ENCODE measurements at regions not wholly inside any gene's neighbourhood (a gene's known extent, or its start where the extent isn't known, plus 50 kb on each side); places are given as distances from the start of the nearest gene placed in this dataset.

GRCh38 chr1:87572891-87573290, 244.2 kb downstream of the LMO4 start:
- Histone ChIP-seq H3K9ac (ENCODE audit: low read depth, low read length) (no peak overlapping the region), H3K4me2 (ENCODE audit: low read length) (no peak overlapping the region), H3K4me3 (ENCODE audit: low read length) (no peak overlapping the region), H3K4me1 (ENCODE audit: control insufficient read depth, insufficient read depth, low read length) (no peaks in the 10 kb centered on the region), H3K9me3 (replicated peaks; ENCODE audit: low read length) (no peaks in the 10 kb centered on the region), H3K27me3 (ENCODE audit: control insufficient read depth, insufficient read depth, low read length) (no peaks in the 10 kb centered on the region), H3K36me3 (ENCODE audit: insufficient read depth, low read length) (no peaks in the 10 kb centered on the region)

DNA sequence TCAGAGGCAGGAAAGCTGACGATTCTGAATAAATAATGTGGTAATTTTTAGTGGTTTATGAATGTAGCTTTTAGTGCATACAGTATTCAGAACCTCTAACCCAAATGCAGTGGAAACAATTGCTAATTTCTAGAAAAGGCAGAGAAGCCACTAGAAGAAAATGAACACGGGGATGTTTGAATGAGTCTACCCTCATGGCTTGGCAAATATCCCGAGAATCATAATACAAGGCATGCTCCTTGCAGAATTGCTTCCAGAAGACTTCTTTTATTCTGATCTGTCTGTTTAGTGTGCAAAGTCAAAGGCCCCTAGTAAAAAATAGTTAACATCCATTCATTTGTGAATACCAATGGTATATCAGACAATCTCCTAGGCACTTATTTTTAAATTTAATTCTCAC, 246.8 kb downstream of the LMO4 start:
- Histone ChIP-seq H3K27me3 (ENCODE audit: control insufficient read depth, insufficient read depth, low read length) (no peaks in the 10 kb centered on the region), H3K4me2 (ENCODE audit: low read length) (no peak overlapping the region), H3K4me1 (ENCODE audit: control insufficient read depth, insufficient read depth, low read length) (no peaks in the 10 kb centered on the region), H3K9me3 (replicated peaks; ENCODE audit: low read length) (no peaks in the 10 kb centered on the region), H3K4me3 (ENCODE audit: low read length) (no peak overlapping the region), H3K9ac (ENCODE audit: low read depth, low read length) (no peak overlapping the region), H3K36me3 (ENCODE audit: insufficient read depth, low read length) (no peaks in the 10 kb centered on the region)

GRCh38 chr1:87578464-87578863, 249.8 kb downstream of the LMO4 start:
- H3K27me3 ChIP-seq (ENCODE audit: control insufficient read depth, insufficient read depth, low read length), result no peaks in the 10 kb centered on the region
- no peak overlapping the region for H3K9ac ChIP-seq (ENCODE audit: low read depth, low read length)
- no peak overlapping the region for H3K4me3 ChIP-seq (ENCODE audit: low read length)
- no peak overlapping the region for H3K4me2 ChIP-seq (ENCODE audit: low read length)
- H3K36me3 ChIP-seq (ENCODE audit: insufficient read depth, low read length), result no peaks in the 10 kb centered on the region
- H3K4me1 ChIP-seq (ENCODE audit: control insufficient read depth, insufficient read depth, low read length), result no peaks in the 10 kb centered on the region
- no peaks in the 10 kb centered on the region for H3K9me3 ChIP-seq (replicated peaks; ENCODE audit: low read length)

- no peak overlapping the region for H3K4me2 ChIP-seq (ENCODE audit: low read length)
- H3K27me3 ChIP-seq (ENCODE audit: control insufficient read depth, insufficient read depth, low read length), result no peaks in the 10 kb centered on the region
- no peaks in the 10 kb centered on the region for H3K36me3 ChIP-seq (ENCODE audit: insufficient read depth, low read length)
- no peak overlapping the region for H3K9ac ChIP-seq (ENCODE audit: low read depth, low read length)
- H3K4me1 ChIP-seq (ENCODE audit: control insufficient read depth, insufficient read depth, low read length), result no peaks in the 10 kb centered on the region
- no peaks in the 10 kb centered on the region for H3K9me3 ChIP-seq (replicated peaks; ENCODE audit: low read length)
- no peak overlapping the region for H3K4me3 ChIP-seq (ENCODE audit: low read length)
Observed at GRCh38 chr1:87583459-87583858, 254.8 kb downstream of the LMO4 start.

DNA sequence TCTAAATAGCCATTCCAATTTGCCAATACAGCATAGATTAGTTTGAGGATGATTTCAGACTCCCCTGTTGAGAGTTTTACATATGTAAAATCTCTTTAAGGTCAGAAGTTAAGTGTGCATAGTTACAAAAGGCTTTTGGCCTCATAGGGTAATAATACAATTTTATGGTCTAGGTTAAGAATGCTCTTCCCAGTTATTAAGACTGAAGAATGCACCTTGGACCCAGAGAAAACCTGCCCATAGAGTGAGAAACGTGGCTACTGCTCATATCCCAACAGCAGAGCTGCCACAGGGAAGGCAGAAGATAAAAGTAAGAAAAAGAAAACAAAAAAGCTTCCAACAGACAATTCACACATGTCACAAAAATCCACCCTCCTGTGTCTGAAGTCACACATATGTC, 255.9 kb downstream of the LMO4 start:
- Histone ChIP-seq H3K36me3 (ENCODE audit: insufficient read depth, low read length) (no peaks in the 10 kb centered on the region), H3K9me3 (replicated peaks; ENCODE audit: low read length) (no peaks in the 10 kb centered on the region), H3K4me3 (ENCODE audit: low read length) (no peak overlapping the region), H3K9ac (ENCODE audit: low read depth, low read length) (no peak overlapping the region), H3K27me3 (ENCODE audit: control insufficient read depth, insufficient read depth, low read length) (no peaks in the 10 kb centered on the region), H3K4me1 (ENCODE audit: control insufficient read depth, insufficient read depth, low read length) (no peaks in the 10 kb centered on the region), H3K4me2 (ENCODE audit: low read length) (no peak overlapping the region)

DNA sequence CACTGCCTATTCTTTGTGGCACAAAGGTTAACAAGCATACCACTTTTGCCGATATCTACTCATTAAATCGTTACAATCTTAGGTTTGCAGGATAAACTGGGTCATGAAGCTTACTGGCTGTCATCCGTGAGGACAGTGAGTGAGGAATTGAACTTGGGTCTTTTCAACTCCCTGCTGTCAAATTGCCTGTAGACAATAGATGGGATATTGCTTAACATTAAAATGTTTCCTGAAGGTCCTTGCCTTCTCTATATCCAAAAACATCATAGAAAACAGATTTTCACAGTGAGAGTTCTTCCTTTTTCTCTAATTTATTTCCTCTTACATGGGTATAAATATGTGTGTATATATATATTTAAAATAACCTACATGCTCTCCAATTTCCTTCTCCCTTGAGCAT, 257.8 kb downstream of the LMO4 start:
- H3K4me3 ChIP-seq (ENCODE audit: low read length), result no peak overlapping the region
- no peak overlapping the region for H3K4me2 ChIP-seq (ENCODE audit: low read length)
- H3K9me3 ChIP-seq (replicated peaks; ENCODE audit: low read length), result no peaks in the 10 kb centered on the region
- H3K27me3 ChIP-seq (ENCODE audit: control insufficient read depth, insufficient read depth, low read length), result no peaks in the 10 kb centered on the region
- H3K4me1 ChIP-seq (ENCODE audit: control insufficient read depth, insufficient read depth, low read length), result no peaks in the 10 kb centered on the region
- no peaks in the 10 kb centered on the region for H3K36me3 ChIP-seq (ENCODE audit: insufficient read depth, low read length)
- no peak overlapping the region for H3K9ac ChIP-seq (ENCODE audit: low read depth, low read length)

DNA sequence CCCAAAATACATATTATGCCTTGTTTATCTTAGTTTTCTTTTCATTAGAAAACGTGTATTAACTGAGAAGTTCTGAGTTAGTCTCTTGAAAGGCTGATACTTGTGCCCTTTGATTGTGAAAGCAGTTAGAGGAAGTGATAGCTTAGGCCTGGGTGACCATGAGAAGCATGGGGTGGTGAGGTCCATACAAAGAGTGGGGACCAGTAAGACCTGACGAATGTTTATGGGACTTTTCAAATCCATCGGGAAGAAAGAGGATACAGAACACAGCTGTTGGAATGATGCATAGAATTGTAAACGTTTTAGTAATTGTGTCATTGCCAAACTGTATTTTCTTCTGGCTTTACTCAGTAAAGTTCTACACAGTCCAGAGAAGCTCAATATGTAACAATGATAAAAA, 259.8 kb downstream of the LMO4 start:
- H3K9me3 ChIP-seq (replicated peaks; ENCODE audit: low read length), result no peaks in the 10 kb centered on the region
- no peak overlapping the region for H3K4me2 ChIP-seq (ENCODE audit: low read length)
- no peak overlapping the region for H3K9ac ChIP-seq (ENCODE audit: low read depth, low read length)
- H3K36me3 ChIP-seq (ENCODE audit: insufficient read depth, low read length), result no peaks in the 10 kb centered on the region
- H3K4me1 ChIP-seq (ENCODE audit: control insufficient read depth, insufficient read depth, low read length), result no peaks in the 10 kb centered on the region
- H3K4me3 ChIP-seq (ENCODE audit: low read length), result no peak overlapping the region
- no peaks in the 10 kb centered on the region for H3K27me3 ChIP-seq (ENCODE audit: control insufficient read depth, insufficient read depth, low read length)

- Histone ChIP-seq H3K36me3 (ENCODE audit: insufficient read depth, low read length) (no peaks in the 10 kb centered on the region), H3K4me3 (ENCODE audit: low read length) (no peak overlapping the region), H3K9ac (ENCODE audit: low read depth, low read length) (no peak overlapping the region), H3K4me1 (ENCODE audit: control insufficient read depth, insufficient read depth, low read length) (no peaks in the 10 kb centered on the region), H3K27me3 (ENCODE audit: control insufficient read depth, insufficient read depth, low read length) (no peaks in the 10 kb centered on the region), H3K9me3 (replicated peaks; ENCODE audit: low read length) (no peaks in the 10 kb centered on the region), H3K4me2 (ENCODE audit: low read length) (no peak overlapping the region)
Observed at GRCh38 chr1:87591492-87591891, 262.8 kb downstream of the LMO4 start.

GRCh38 chr1:87592156-87592555, 263.5 kb downstream of the LMO4 start:
- Histone ChIP-seq H3K27me3 (ENCODE audit: control insufficient read depth, insufficient read depth, low read length) (no peaks in the 10 kb centered on the region), H3K9me3 (replicated peaks; ENCODE audit: low read length) (no peaks in the 10 kb centered on the region)

DNA sequence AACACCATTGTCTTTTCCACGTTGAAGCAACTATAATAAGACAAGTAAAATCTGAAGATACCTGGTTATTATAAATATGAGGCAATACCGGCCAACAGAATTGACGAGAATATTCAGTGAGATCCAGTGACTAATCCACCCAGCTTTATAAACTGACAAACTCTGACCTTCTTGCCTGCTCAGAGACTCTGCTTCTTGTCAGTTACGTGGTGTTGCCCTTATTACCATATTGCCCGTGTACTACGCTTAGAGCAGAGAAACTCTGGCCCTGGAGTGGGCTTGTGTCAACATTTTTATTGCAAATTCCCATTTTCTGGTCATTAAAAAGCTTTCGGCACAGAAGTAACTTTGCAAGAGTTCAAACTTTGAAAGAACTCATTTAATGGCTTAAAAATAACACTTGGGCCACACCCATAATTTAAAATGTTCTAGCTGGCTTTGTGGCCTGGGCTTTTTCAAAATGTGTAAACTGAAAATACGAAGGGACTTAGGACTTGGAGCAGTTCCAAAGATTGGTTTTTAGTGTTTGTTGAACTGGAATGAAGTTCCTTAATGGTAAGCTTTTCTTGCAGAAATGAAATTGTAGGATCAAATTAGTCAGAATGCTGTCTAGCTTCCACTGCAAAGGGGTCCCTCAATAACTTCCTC, 266.2 kb downstream of the LMO4 start:
- Histone ChIP-seq H3K9ac (ENCODE audit: low read depth, low read length) (no peak overlapping the region), H3K9me3 (replicated peaks; ENCODE audit: low read length) (no peaks in the 10 kb centered on the region), H3K4me3 (ENCODE audit: low read length) (no peak overlapping the region), H3K4me2 (ENCODE audit: low read length) (no peak overlapping the region), H3K27me3 (ENCODE audit: control insufficient read depth, insufficient read depth, low read length) (no peaks in the 10 kb centered on the region), H3K4me1 (ENCODE audit: control insufficient read depth, insufficient read depth, low read length) (no peaks in the 10 kb centered on the region), H3K36me3 (ENCODE audit: insufficient read depth, low read length) (no peaks in the 10 kb centered on the region)

More at GRCh38 chr1:87592156-87592555, 263.5 kb downstream of the LMO4 start:
- no peak overlapping the region for H3K4me2 ChIP-seq (ENCODE audit: low read length)
- H3K4me3 ChIP-seq (ENCODE audit: low read length), result no peak overlapping the region
- no peaks in the 10 kb centered on the region for H3K4me1 ChIP-seq (ENCODE audit: control insufficient read depth, insufficient read depth, low read length)
- H3K9ac ChIP-seq (ENCODE audit: low read depth, low read length), result no peak overlapping the region
- no peaks in the 10 kb centered on the region for H3K36me3 ChIP-seq (ENCODE audit: insufficient read depth, low read length)

DNA sequence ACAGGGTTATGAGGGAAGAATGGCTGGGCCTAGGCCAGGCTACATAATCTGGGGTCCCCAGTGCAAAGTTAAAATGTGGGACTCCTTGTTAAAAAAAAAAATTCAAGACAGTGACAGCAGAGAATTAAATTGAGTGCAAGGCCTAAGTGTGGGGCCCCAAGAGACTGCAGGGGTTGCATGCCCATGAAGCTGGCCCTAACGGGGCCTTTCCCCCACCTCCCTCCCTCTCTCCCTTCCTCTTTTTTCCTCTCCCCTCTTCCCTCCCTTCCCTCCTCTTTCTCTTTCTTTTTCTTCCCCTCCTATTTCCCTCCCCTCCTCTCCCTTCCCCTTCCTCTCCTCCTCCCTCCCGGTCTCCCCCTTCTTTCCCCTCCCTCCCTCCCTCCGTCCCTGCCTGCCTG, 266.7 kb downstream of the LMO4 start:
- H3K9ac ChIP-seq (ENCODE audit: low read depth, low read length), result no peak overlapping the region
- no peaks in the 10 kb centered on the region for H3K27me3 ChIP-seq (ENCODE audit: control insufficient read depth, insufficient read depth, low read length)
- no peaks in the 10 kb centered on the region for H3K9me3 ChIP-seq (replicated peaks; ENCODE audit: low read length)
- H3K4me2 ChIP-seq (ENCODE audit: low read length), result no peak overlapping the region
- no peak overlapping the region for H3K4me3 ChIP-seq (ENCODE audit: low read length)
- no peaks in the 10 kb centered on the region for H3K36me3 ChIP-seq (ENCODE audit: insufficient read depth, low read length)
- H3K4me1 ChIP-seq (ENCODE audit: control insufficient read depth, insufficient read depth, low read length), result no peaks in the 10 kb centered on the region

DNA sequence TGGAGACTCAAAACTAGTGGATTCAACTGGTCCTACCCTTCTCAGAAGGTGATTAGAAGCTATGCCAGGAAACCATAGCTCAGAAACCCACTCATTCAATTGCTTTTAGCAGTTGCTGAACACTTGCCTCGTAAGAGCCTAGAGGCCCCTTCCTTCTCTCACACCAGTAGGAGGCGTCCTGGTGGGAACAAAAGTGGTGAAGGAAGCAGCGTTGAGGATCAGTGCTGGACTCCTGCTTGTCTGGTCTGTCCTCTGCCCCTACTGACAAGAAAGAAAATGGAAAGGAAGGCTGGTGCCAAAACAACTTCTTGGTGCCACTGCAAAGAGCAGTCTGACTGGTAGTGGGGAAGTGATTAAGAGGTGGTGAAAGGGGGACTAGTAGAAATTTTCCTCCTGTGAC, 269.7 kb downstream of the LMO4 start:
- Histone ChIP-seq H3K4me2 (ENCODE audit: low read length) (no peak overlapping the region), H3K36me3 (ENCODE audit: insufficient read depth, low read length) (no peaks in the 10 kb centered on the region), H3K4me3 (ENCODE audit: low read length) (no peak overlapping the region), H3K9me3 (replicated peaks; ENCODE audit: low read length) (no peaks in the 10 kb centered on the region), H3K9ac (ENCODE audit: low read depth, low read length) (no peak overlapping the region), H3K4me1 (ENCODE audit: control insufficient read depth, insufficient read depth, low read length) (no peaks in the 10 kb centered on the region), H3K27me3 (ENCODE audit: control insufficient read depth, insufficient read depth, low read length) (no peaks in the 10 kb centered on the region)
